Panc1 (cell line): ENCODE measurements at regions not wholly inside any gene's neighbourhood (a gene's known extent, or its start where the extent isn't known, plus 50 kb on each side); places are given as distances from the start of the nearest gene placed in this dataset.

Experiments
- ATAC-seq: fragments of 200-7000 bp; cut with Tn5 transposase; 2 replicates; pipeline ENCODE4 v1.9.1; 2020; ENCODE audit warnings: mild to moderate bottlenecking, moderate library complexity
- BruUV-seq: library from RNA; stranded (reverse); fragments of 400-500 nt; replicated peaks from 2 replicates; lab custom pipeline; 2021; lab: Mats Ljungman, UMichigan
- CTCF ChIA-PET: fragments of 300-600 bp; sonication (Branson Sonifier 250); formaldehyde crosslinking; loops from one replicate; lab custom pipeline; 2022; ENCODE audit warnings: antibody characterized with exemption; lab: Charles Lee
- POLR2A ChIA-PET: fragments of 300-600 bp; sonication (Branson Sonifier 250); formaldehyde crosslinking; loops from one replicate; lab custom pipeline; 2022; ENCODE audit warnings: antibody characterized with exemption; lab: Charles Lee
- DNase-seq: peaks from one replicate; pipeline ENCODE4 v3.0.0-alpha.2; 2010; ENCODE audit warnings: low read depth, low spot score
- H3K27ac ChIP-seq: 2 replicates; pipeline ENCODE4 v1.5.1; 2011; ENCODE audit warnings: mild to moderate bottlenecking, low read length, inconsistent platforms
- H3K27me3 ChIP-seq: fragments of 200-500 bp; sonication (Bioruptor generic); 2 replicates; pipeline ENCODE4 v1.6.0; 2014; ENCODE audit warnings: low read length, inconsistent platforms; ENCODE audit not compliant: control insufficient read depth, insufficient read depth
- H3K36me3 ChIP-seq: fragments of 200-500 bp; sonication (Bioruptor generic); 2 replicates; pipeline ENCODE4 v1.5.1; 2014; ENCODE audit warnings: inconsistent platforms, mild to moderate bottlenecking, low read length, moderate library complexity; ENCODE audit not compliant: control insufficient read depth, insufficient read depth
- H3K4me1 ChIP-seq: 2 replicates; pipeline ENCODE4 v1.5.1; 2011; ENCODE audit warnings: inconsistent platforms, mild to moderate bottlenecking, low read length, moderate library complexity; ENCODE audit not compliant: control insufficient read depth, insufficient read depth
- H3K4me3 ChIP-seq, 2 experiments: 2 replicates each; pipeline ENCODE4 v1.5.1; 2011 to 2012; ENCODE audit warnings: low read depth in 2 of 2, low read length in 2 of 2, mild to moderate bottlenecking in 2 of 2, inconsistent platforms in 1 of 2, moderate library complexity in 1 of 2
- H3K9me3 ChIP-seq: fragments of 200-500 bp; sonication (Bioruptor generic); 2 replicates; pipeline ENCODE4 v1.5.1; 2014; ENCODE audit warnings: low read depth, mild to moderate bottlenecking, inconsistent platforms, low read length, moderate library complexity; ENCODE audit not compliant: control insufficient read depth, insufficient read depth
- POLR2AphosphoS5 ChIP-seq: IDR thresholded peaks from 2 replicates; pipeline ENCODE4 v1.6.1; 2012; ENCODE audit warnings: mild to moderate bottlenecking, low read depth, low read length, moderate library complexity
- SIN3A ChIP-seq: IDR thresholded peaks from 2 replicates; pipeline ENCODE4 v1.6.1; 2012; ENCODE audit warnings: low read depth, mild to moderate bottlenecking, low read length, moderate library complexity, borderline replicate concordance; ENCODE audit not compliant: insufficient read depth
- TCF7L2 ChIP-seq: IDR thresholded peaks from 2 replicates; pipeline ENCODE4 v1.6.1; 2011; ENCODE audit warnings: mild to moderate bottlenecking, low read depth, low read length, inconsistent platforms
- in situ Hi-C: cut with HindIII; loops from 2 replicates; pipeline ENCODE4 v1.10.0; 2016; ENCODE audit warnings: low sequenced_read_pairs, low pct_unique_long_range_greater_than_20kb
- intact Hi-C: fragments of 100-400 bp; cut with micrococcal nuclease; formaldehyde crosslinking; loops from one replicate; pipeline ENCODE4 v1.10.0; 2022; ENCODE audit not compliant: unreplicated experiment
- TF ChIP-seq, protein P1 (sequence below), 2 experiments: IDR thresholded peaks; 2 replicates each; pipeline ENCODE4 v1.6.1; 2011 to 2012; ENCODE audit warnings: low read depth in 2 of 2, control low read depth in 1 of 2, low read length in 1 of 2, mild to moderate bottlenecking in 1 of 2, moderate library complexity in 1 of 2; ENCODE audit not compliant: insufficient read depth in 1 of 2
- TF ChIP-seq, protein P2 (sequence below): fragments of 450-650 bp; IDR thresholded peaks from 2 replicates; pipeline ENCODE4 v1.5.1; 2017; ENCODE audit warnings: mild to moderate bottlenecking

DNA sequence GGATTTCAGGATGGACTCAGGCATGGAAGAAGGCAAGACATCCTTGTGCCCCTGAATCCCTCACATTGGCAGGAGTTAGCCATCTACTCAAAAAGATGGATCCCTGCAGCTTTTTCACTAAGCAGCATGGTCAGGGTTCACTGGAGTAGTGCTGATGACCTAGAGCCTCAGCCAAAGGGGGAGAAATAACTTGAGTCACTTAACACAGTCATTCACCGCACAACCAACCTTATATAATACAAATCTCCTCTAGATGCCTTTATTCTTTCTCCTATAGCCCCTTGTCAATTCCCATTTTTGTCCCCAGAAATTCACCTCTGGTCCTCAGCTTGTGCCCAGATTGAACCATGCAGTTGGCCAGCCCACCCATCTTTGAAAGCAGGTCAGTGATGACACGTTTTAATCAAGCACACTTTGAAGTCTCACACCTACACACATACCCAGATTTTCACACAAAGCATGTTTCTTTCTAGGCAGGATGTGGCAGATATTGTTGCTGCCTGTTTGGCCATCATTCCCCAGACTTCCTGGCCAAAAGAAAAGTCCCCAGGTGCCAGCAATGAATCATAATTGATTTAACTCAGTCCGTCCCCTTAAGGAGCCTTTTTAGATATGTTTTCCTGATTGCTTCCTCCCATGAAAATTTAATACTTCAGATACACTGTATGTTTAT lies 84.2 kb downstream of the LBH start:
- BruUV-seq: no TSS peak
- POLR2A ChIA-PET: no interaction called here
- Histone ChIP-seq H3K27me3 (no peaks in the 10 kb centered on the region), H3K27ac (no peak overlapping the region), H3K4me3 (no peak overlapping the region), H3K4me1 (no peaks in the 10 kb centered on the region), H3K9me3 (no peaks in the 10 kb centered on the region), H3K36me3 (no peaks in the 10 kb centered on the region)
- ATAC-seq: no peak
- intact Hi-C loops (no loop called here), in situ Hi-C loops (no loop called here)
- TF ChIP-seq TCF7L2: no peak
- TF ChIP-seq, protein P1, sequence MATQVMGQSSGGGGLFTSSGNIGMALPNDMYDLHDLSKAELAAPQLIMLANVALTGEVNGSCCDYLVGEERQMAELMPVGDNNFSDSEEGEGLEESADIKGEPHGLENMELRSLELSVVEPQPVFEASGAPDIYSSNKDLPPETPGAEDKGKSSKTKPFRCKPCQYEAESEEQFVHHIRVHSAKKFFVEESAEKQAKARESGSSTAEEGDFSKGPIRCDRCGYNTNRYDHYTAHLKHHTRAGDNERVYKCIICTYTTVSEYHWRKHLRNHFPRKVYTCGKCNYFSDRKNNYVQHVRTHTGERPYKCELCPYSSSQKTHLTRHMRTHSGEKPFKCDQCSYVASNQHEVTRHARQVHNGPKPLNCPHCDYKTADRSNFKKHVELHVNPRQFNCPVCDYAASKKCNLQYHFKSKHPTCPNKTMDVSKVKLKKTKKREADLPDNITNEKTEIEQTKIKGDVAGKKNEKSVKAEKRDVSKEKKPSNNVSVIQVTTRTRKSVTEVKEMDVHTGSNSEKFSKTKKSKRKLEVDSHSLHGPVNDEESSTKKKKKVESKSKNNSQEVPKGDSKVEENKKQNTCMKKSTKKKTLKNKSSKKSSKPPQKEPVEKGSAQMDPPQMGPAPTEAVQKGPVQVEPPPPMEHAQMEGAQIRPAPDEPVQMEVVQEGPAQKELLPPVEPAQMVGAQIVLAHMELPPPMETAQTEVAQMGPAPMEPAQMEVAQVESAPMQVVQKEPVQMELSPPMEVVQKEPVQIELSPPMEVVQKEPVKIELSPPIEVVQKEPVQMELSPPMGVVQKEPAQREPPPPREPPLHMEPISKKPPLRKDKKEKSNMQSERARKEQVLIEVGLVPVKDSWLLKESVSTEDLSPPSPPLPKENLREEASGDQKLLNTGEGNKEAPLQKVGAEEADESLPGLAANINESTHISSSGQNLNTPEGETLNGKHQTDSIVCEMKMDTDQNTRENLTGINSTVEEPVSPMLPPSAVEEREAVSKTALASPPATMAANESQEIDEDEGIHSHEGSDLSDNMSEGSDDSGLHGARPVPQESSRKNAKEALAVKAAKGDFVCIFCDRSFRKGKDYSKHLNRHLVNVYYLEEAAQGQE (IDR thresholded peaks at IDR 0.05; ENCODE audit: insufficient read depth in 1 of 2, low read depth in 2 of 2, low read length in 1 of 2): no peak
- no peak for TF ChIP-seq POLR2AphosphoS5
- no peak for TF ChIP-seq SIN3A
- TF ChIP-seq, protein P2, sequence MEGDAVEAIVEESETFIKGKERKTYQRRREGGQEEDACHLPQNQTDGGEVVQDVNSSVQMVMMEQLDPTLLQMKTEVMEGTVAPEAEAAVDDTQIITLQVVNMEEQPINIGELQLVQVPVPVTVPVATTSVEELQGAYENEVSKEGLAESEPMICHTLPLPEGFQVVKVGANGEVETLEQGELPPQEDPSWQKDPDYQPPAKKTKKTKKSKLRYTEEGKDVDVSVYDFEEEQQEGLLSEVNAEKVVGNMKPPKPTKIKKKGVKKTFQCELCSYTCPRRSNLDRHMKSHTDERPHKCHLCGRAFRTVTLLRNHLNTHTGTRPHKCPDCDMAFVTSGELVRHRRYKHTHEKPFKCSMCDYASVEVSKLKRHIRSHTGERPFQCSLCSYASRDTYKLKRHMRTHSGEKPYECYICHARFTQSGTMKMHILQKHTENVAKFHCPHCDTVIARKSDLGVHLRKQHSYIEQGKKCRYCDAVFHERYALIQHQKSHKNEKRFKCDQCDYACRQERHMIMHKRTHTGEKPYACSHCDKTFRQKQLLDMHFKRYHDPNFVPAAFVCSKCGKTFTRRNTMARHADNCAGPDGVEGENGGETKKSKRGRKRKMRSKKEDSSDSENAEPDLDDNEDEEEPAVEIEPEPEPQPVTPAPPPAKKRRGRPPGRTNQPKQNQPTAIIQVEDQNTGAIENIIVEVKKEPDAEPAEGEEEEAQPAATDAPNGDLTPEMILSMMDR: no peak
- CTCF ChIA-PET: no interaction called here
- no peak for DNase-seq

DNA sequence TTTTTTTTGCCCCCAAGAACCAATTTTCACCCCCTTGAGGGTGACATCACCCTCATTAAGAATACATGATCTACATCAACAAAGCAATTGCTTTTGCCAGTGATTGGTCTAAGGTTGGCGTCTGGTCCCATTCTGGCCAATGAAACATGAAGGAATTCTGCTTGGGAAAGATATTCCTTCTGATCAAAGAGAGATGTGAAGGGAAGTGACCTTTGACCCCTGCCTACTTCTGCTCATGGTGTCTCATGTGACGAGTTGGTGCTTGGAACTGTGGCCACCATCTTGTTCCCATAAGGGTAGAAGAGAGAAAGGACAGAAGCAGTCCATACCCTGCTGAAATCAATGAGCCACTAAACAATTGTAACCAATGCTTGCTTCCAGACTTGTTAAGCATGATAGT lies 85.1 kb downstream of the LBH start:
- ChIA-PET POLR2A (no interaction called here), CTCF (no interaction called here)
- no peaks in the 10 kb centered on the region for H3K27me3 ChIP-seq
- in situ Hi-C loops (no loop called here), intact Hi-C loops (no loop called here)
- H3K27ac ChIP-seq: no peak overlapping the region
- H3K9me3 ChIP-seq: no peaks in the 10 kb centered on the region
- DNase-seq (no peak), ATAC-seq (no peak)
- H3K4me1 ChIP-seq: no peaks in the 10 kb centered on the region
- TF ChIP-seq POLR2AphosphoS5 (no peak), SIN3A (no peak), TCF7L2 (no peak)
- TF ChIP-seq, protein P2: no peak
- TF ChIP-seq, protein P1 (IDR thresholded peaks at IDR 0.05; ENCODE audit: insufficient read depth in 1 of 2, low read depth in 2 of 2, low read length in 1 of 2): no peak
- no peaks in the 10 kb centered on the region for H3K36me3 ChIP-seq
- no TSS peak for BruUV-seq
- no peak overlapping the region for H3K4me3 ChIP-seq
